ENCODE measurements at regions not wholly inside any gene's neighbourhood (a gene's known extent, or its start where the extent isn't known, plus 50 kb on each side); places are given as distances from the start of the nearest gene placed in this dataset.

GRCh38 chr15:96774216-96774615 lies 443.7 kb downstream of the NR2F2 start:
- Histone ChIP-seq H3K27ac (no peak overlapping the region), H3K4me2 (no peak overlapping the region), H4K20me1 (ENCODE audit: insufficient read depth) (no peaks in the 10 kb centered on the region), H2AFZ (ENCODE audit: low read depth) (no peak overlapping the region), H3K27me3 (ENCODE audit: insufficient read depth, low read depth) (no peaks in the 10 kb centered on the region), H3K79me2 (ENCODE audit: insufficient read depth, low read depth) (no peaks in the 10 kb centered on the region), H3K4me3 (IDR thresholded peaks at IDR 0.05; ENCODE audit: insufficient read depth, low read depth, low read length) (no peak overlapping the region), H3K9ac (no peak overlapping the region), H3K4me1 (ENCODE audit: low read depth, poor library complexity, severe bottlenecking) (no peaks in the 10 kb centered on the region), H3K36me3 (ENCODE audit: insufficient read depth) (no peaks in the 10 kb centered on the region)
- TF ChIP-seq, protein P1, sequence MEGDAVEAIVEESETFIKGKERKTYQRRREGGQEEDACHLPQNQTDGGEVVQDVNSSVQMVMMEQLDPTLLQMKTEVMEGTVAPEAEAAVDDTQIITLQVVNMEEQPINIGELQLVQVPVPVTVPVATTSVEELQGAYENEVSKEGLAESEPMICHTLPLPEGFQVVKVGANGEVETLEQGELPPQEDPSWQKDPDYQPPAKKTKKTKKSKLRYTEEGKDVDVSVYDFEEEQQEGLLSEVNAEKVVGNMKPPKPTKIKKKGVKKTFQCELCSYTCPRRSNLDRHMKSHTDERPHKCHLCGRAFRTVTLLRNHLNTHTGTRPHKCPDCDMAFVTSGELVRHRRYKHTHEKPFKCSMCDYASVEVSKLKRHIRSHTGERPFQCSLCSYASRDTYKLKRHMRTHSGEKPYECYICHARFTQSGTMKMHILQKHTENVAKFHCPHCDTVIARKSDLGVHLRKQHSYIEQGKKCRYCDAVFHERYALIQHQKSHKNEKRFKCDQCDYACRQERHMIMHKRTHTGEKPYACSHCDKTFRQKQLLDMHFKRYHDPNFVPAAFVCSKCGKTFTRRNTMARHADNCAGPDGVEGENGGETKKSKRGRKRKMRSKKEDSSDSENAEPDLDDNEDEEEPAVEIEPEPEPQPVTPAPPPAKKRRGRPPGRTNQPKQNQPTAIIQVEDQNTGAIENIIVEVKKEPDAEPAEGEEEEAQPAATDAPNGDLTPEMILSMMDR (conservative IDR thresholded peaks at IDR 0.05; ENCODE audit: low read depth, low read length): no peak

- H2AFZ ChIP-seq (ENCODE audit: low read depth): no peak overlapping the region
- H3K79me2 ChIP-seq (ENCODE audit: insufficient read depth, low read depth): no peaks in the 10 kb centered on the region
- no peaks in the 10 kb centered on the region for H4K20me1 ChIP-seq (ENCODE audit: insufficient read depth)
- H3K4me1 ChIP-seq (ENCODE audit: low read depth, poor library complexity, severe bottlenecking): no peaks in the 10 kb centered on the region
- no peak overlapping the region for H3K4me2 ChIP-seq
- H3K27ac ChIP-seq: no peak overlapping the region
- no peaks in the 10 kb centered on the region for H3K36me3 ChIP-seq (ENCODE audit: insufficient read depth)
- H3K4me3 ChIP-seq (IDR thresholded peaks at IDR 0.05; ENCODE audit: insufficient read depth, low read depth, low read length): no peak overlapping the region
- no peak overlapping the region for H3K9ac ChIP-seq
- TF ChIP-seq, protein P1 (conservative IDR thresholded peaks at IDR 0.05; ENCODE audit: low read depth, low read length): no peak
- H3K27me3 ChIP-seq (ENCODE audit: insufficient read depth, low read depth): no peaks in the 10 kb centered on the region
These were observed 453.2 kb downstream of the NR2F2 start for GRCh38 chr15:96783746-96784145.

DNA sequence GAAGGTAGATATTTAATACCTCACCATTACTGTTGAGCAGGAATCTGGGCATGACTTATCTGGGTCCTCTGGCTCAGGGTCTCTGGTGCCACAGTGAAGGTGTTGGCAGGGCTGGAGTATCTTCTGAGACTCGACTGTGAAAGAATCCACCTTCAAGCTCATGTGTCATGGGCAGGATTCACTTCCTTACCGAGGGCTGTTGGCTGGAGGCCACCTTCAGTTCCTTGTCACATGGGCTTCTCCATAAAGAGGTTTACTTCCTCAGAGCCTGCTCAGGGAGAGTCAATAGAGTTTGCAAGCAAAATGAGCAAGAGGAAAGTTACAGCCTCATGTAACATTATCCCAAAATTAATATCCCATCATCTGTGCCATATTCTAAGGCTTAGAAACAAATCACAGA lies 459.5 kb downstream of the NR2F2 start:
- H3K27me3 ChIP-seq (ENCODE audit: insufficient read depth, low read depth): no peaks in the 10 kb centered on the region
- H3K36me3 ChIP-seq (ENCODE audit: insufficient read depth): no peaks in the 10 kb centered on the region
- no peaks in the 10 kb centered on the region for H3K79me2 ChIP-seq (ENCODE audit: insufficient read depth, low read depth)
- no peak overlapping the region for H3K27ac ChIP-seq
- H2AFZ ChIP-seq (ENCODE audit: low read depth): no peak overlapping the region
- no peaks in the 10 kb centered on the region for H3K4me1 ChIP-seq (ENCODE audit: low read depth, poor library complexity, severe bottlenecking)
- H4K20me1 ChIP-seq (ENCODE audit: insufficient read depth): no peaks in the 10 kb centered on the region
- H3K9ac ChIP-seq: no peak overlapping the region
- TF ChIP-seq, protein P1 (conservative IDR thresholded peaks at IDR 0.05; ENCODE audit: low read depth, low read length): no peak
- H3K4me3 ChIP-seq (IDR thresholded peaks at IDR 0.05; ENCODE audit: insufficient read depth, low read depth, low read length): no peak overlapping the region
- no peak overlapping the region for H3K4me2 ChIP-seq

- TF ChIP-seq, protein P1 (conservative IDR thresholded peaks at IDR 0.05; ENCODE audit: low read depth, low read length): no peak
- no peaks in the 10 kb centered on the region for H3K4me1 ChIP-seq (ENCODE audit: low read depth, poor library complexity, severe bottlenecking)
- H3K4me3 ChIP-seq (IDR thresholded peaks at IDR 0.05; ENCODE audit: insufficient read depth, low read depth, low read length): no peak overlapping the region
- H3K9ac ChIP-seq: no peak overlapping the region
- H3K4me2 ChIP-seq: no peak overlapping the region
- H3K36me3 ChIP-seq (ENCODE audit: insufficient read depth): no peaks in the 10 kb centered on the region
- H4K20me1 ChIP-seq (ENCODE audit: insufficient read depth): no peaks in the 10 kb centered on the region
- H3K79me2 ChIP-seq (ENCODE audit: insufficient read depth, low read depth): no peaks in the 10 kb centered on the region
- no peak overlapping the region for H2AFZ ChIP-seq (ENCODE audit: low read depth)
- no peak overlapping the region for H3K27ac ChIP-seq
- H3K27me3 ChIP-seq (ENCODE audit: insufficient read depth, low read depth): no peaks in the 10 kb centered on the region
These were observed 461.7 kb downstream of the NR2F2 start for GRCh38 chr15:96792216-96792615.

Measured in KMS-11 (cell line).